GM21717 (cell line): ENCODE measurements at regions not wholly inside any gene's neighbourhood (a gene's known extent, or its start where the extent isn't known, plus 50 kb on each side); places are given as distances from the start of the nearest gene placed in this dataset.
"Not testable (repeated sequence)": the region's sequence is repeated elsewhere in the genome, so short reads cannot be mapped to it uniquely, and the experiment has no call there.

Source experiments
- ATAC-seq: cut with Tn5 transposase; IDR thresholded peaks from one replicate; pipeline ENCODE4 v1.9.1; 2021; ENCODE audit warnings: mild to moderate bottlenecking, moderate library complexity; ENCODE audit not compliant: unreplicated experiment

DNA sequence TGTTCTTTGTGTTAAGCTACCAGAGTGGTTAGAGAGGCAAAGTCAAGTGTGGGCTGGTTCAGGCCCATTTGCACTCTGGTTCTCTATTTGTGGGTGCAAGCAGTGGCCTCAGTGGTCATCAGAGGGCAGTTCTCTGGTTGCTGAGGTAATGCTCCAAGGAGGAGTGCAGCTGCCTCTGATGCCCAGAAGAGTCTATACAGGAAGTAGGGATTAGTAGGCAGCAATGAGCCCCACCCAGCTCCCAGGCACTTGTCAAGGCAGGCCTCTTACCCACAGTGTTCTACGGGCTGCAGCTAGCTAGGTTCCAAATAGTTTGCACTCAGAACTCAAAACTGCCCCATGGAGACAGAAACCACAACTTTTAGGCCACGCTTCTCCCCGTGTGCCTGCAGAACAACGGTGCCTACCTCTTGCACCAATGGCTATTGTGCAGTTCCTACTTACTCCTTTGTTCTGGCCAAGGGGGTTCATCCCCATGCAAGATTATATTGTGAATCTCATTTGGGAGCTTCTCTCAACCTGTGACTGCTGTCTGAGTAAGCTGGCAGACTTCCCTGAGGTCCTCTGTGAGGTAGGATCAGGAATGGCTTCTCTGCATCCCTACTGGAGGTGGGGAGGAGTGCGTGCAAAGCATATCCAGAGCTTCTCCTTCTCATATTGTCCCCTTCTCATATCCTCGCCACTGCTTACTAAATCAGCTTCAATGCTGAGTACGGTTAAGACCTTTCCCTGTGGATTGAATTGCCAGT is 410.3 kb upstream of the LMO3 start:
- no peak for ATAC-seq

DNA sequence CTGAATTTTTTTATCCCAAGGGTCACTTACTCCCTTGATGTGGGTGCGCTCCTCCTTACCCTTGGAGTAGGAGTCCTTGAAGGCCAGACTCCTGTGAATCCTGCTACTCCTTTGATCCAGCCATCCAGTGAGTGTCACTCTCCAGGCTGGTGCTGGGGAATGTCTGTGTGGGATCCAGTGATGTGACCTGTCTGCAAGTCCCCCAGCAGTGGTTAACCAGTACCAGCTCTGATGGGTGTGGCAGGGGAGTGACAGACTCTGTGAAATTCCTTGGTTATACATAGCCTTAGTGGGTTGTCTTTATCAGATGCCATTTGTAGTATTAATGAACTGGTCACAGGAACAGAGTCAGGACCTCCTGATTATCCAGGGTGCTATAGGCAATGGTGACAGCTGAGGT is 409.5 kb upstream of the LMO3 start:
- ATAC-seq, result no peak

DNA sequence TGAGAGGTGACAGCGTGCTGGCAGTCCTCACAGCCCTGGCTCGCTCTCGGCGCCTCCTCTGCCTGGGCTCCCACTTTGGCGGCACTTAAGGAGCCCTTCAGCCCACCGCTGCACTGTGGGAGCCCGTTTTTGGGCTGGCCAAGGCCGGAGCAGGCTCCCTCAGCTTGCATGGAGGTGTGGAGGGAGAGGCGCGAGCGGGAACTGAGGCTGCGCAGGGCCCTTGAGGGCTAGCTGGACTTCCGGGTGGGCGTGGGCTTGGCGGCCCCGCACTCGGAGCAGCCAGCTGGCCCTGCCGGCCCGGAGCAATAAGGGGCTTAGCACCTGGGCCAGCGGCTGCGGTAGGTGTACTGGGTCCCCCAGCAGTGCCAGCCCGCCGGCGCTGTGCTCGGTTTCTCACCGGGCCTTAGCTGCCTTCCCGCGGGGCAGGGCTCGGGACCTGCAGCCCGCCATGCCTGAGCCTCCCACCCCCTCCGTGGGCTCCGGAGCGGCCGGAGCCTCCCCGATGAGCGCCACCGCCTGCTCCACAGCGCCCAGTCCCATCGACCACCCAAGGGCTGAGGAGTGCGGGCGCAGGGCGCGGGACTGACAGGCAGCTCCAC is 401.6 kb upstream of the LMO3 start:
- not testable (repeated sequence) for ATAC-seq

DNA sequence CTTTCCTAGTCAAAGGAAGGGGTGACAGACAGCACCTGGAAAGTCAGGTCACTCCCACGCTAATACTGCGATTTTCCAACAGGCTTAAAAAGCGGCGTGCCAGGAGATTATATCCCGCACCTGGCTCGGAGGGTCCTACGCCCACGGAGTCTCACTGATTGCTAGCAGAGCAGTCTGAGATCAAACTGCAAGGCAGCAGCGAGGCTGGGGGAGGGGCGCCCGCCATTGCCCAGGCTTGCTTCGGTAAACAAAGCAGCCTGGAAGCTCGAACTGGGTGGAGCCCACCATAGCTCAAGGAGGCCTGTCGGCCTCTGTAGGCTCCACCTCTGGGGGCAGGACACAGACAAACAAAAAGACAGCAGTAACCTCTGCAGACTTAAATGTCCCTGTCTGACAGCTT is 392.6 kb upstream of the LMO3 start:
- not testable (repeated sequence) for ATAC-seq

DNA sequence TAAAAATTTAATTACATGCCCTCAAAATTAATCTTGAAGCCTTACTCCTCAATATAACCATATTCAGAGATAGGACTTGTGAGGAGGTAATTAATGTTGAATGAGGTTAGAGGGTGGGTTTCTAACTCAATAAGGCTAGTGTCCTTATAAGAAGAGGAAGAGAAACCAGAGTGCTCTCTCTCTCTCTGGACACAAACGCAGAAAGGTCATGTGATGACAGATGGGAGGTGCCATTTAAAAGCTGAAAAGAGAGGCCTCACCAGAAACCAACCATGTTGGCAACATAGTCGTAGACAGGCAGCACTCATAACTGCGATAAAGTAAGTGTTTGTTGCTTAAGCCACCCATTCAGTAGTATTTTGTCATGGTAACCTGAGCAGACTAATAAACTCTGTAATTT is 378.5 kb upstream of the LMO3 start:
- no peak for ATAC-seq

DNA sequence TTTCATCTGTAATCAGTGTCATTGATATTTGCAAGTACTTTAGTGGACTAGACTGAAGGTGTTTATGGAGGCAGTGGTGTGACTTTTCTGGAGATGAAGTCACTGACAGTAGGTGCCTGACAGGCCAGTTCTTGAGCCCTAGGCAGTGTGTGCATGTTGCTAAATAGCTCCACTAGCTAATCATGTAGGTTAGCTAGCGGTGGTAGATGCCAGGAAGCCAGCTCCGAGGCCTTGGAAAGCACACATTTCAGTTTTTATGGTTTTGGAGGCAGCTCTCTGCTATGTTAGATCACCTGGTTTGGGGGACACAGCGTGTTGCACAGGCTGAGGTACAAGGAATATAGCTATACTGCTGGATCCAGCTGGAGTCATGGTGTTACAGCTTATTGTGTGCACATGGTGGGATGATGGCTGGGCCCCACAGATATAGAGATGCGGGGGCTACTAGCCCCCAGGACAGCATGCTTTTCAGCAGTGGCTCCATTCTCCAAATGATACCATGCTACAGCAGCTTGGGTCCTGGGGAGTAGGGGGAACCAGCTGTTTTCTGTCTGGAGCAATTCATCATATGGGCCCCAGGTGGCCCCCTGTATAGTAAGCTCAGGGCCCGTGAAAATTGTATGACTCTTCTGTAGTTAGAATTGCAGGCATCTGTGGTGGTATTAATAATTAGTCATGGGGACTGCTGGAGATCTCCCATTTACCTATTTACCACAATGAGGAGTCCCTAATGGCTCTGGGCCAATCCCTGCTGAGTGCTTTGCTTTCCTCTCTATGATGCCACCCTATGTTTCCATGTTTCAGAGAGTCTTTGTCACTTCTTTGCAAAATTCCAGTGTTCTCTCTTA is 367.2 kb upstream of the LMO3 start:
- no peak for ATAC-seq

DNA sequence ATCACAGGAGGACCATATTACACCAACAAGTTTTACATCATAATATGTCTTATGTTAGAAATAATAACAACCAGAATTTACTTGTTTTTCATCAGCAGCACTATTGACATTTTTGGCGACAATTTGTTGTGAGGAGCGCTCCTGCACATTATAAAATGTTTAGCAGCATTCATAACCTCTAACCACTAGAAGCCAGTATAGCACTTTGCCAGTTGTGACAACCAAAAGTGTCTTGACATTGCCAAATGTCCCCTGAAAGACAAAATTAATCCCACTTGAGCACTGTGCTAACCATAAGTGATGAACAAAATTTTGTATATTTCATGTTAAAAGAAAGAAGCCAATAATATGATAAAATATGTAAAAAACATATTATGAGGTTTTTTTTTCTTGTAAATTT is 356.9 kb upstream of the LMO3 start:
- no peak for ATAC-seq

DNA sequence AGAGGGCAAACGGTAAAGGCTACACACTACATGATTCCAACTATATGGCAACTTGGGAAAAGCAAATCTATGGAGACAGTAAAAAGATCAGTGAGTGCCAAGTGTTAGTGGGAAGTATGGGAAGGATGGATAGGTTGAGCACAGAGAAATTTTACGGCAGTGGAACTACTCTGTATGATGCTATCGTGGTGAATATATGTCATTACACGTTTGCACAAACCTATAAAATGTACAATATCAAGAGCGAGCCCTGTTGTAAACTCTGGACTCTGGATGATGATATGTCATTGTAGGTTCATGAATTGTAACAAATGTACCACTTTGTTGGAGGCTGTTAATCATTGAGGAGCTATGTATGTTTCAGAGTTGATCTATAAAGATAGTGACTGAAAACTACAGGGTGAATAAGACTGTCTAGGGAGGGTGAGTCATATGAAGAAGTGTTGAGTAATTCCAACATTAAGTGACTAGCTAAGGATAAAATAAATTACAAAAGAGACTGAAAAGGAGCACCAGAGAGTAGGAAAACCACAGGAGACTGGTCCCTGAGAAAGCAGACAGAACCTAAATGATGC is 349.2 kb upstream of the LMO3 start:
- ATAC-seq, result no peak

DNA sequence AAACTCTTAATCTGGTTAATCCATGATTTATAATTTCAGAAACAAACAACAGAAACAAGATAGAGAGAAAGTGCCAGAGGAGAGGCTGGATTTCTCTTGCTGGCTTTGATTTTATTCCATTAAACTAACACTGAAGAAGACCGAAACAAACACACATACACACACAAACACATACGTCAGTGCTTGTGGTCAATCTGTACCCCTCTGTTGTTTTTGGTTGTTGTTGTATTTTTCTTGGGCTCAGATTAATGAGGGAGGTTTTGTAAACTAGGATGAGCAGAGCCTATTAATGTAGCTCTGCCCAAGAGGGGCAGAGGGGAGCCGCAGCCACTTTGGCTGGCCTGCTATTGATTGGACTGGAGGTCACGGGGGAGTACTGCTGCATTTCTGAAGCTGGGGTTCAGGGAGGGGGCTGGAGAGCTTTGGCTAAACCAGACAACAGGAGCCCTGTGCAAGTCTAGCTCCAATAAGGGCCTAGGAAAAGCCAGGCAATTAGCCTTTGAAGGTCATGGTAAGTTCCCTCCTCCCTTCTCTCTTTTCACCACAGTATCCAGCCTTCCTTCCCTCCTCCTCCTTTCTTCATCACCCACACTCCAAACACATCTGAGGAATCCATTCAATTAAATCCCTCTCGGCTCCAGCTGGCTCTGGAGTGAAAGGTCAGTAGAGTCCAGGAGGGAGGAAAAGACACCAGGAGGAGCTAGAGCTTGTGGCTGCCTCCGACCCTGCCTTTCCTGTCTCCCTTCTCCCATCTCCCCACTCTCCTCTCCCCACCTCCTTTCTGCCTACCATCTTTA is 344.1 kb upstream of the LMO3 start:
- no peak for ATAC-seq

DNA sequence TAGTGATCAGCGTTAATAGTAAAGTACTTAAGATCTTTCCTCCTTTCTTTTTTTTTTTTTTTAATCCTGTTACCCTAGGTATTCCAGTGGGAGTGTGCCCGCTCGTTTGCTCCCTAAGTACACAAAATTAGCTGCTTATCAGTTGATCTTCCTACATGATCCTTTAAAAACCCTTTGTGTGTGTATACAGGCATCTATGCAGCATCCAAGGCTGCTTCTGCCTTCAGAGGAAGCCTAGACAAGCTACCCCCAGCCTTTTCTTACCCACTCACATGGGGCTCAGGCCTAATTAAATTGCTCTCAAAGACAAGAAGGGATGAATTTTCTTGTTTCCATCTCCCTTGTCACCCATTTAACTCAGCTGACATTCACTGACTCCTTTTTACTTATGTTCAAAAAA is 343.4 kb upstream of the LMO3 start:
- no peak for ATAC-seq

DNA sequence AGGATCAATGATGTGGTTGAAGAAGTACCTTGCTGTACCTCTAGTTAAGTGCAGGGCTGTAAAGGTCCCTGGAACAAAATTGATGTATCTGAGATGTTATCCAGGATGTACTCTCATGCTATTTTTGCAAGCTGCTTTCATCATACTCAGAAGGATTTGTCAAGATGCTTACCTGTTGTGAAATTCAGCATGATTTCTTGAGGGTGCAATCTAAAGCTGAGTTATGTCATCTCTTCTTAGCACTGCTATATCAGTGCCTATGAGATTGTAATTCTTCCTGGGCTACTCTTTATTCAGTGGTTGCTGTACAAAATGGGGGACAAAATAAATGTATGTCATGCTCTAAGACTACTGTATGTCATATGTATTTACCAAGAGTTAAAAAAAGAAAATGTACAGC is 340.7 kb upstream of the LMO3 start:
- ATAC-seq, result no peak

DNA sequence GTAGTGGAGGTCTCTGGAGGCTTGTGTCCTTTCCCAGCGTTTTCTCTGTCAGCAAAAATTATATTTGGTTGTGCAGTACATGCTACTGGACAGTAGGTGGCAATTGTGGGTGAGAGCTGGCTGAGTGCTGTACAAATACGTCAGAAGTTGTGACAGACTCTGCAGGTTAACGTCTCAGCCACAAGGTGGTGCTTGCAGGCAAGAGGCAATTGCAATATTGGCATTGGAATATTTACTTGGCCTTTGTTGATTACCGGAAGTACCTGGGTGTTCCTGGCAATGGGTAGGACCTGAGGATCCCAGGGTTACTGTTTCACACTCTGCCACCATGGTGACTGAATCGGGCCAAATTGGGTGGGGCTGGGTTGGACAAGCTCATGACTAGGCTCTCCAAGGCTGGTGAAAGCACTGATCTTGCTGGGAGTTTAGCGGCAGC is 333.9 kb upstream of the LMO3 start:
- peak; percentile 99 for ATAC-seq

DNA sequence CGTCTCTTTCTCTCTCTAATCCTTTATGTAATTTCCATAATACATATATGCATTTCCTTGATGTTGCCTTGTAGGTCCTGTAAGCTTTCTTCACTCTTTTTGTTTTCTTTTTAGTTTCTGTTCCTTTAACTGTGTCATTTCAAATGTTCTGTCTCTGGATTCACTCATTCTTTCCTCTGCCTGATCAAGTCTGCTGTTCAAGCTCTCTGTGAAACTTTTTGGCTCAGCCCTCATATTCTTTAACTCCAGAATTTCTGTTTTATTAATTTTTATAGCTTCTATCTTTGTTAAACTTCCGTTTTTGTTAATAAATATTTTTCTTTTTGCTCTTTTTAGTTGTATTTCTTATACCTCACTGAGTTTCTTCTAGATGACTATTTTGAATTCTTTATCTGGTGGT is 321.3 kb upstream of the LMO3 start:
- ATAC-seq, result no peak

DNA sequence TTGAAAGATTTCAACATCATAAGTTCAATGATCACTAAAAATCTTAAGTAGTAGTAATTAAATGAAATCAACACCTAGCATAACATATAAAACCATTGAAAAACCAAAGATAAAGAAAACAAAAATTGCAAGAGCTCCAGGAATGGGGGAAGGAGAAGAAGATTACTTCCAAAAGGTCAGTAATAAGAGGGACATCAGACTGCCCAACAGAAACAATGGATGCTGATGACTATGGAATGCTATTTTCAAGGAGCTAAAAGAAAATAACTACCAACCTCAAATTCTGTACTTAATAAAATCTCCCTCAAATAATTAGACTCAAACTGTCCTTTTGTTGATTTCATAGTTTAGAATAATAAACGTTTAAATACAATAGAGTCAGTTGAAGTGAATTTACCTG is 314.5 kb upstream of the LMO3 start:
- no peak for ATAC-seq

DNA sequence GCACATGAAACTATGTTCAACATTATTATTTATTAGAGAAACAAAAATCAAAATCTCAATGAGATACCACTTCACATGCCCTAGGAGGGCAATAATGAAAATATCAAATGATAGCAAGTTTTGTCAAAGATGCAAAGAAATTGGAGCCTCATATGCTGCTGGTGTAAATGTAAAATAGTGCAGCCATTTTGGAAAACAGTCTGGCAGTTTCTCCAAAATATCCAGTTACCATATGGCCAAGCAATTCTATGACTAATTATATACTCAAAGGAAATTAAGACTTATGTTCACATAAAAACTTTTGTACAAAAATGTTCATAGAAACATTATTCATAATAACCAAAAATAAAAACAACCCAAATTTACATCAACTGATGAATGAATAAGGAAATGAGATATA is 313.6 kb upstream of the LMO3 start:
- ATAC-seq, result no peak

DNA sequence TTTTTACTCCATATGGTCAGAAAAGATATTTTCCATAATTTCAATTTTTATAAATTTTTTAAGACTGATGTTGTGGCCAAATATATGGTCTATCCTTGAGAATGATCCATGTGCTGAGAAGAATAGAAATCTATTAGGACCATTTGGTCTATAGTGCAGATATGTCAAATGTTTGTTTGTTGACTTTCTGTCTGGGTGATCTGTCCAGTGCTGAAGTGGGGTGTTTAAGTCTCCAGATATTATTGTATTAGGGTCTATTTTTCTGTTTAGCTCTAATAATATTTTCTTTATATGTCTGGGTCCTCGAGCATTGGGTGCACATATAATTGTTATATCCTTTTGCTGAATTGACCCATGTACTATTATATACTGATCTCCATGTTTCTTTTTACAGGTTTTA is 308.9 kb upstream of the LMO3 start:
- ATAC-seq, result no peak

DNA sequence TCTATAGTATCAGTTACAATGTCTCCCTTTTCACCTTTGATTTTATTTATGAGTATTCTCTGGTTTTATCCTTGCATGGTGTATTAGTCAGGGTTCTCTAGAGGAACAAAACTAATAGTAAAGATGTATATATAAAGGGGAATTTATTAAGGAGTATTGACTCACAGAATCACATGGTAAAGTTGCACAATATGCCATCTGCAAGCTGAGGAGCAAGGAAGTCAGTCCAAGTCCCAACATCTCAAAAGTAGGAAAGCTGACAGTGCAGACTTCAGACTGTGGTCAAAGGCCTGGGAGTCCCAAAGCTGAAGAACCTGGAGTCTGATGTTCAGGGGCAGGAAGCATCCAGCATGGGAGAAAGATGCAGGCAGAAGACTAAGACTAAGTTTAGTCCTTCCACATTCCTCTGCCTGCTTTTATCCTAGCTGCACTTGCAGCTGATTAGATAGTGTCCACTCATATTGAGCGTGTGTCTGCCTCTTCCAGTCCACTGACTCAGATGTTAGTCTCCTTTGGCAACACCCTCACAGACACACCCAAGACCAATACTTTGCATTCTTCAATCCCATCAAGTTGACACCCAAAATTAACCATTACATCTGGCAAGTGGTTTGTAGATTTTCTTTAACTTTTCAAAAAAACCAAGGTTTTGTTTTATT is 308.0 kb upstream of the LMO3 start:
- no peak for ATAC-seq

DNA sequence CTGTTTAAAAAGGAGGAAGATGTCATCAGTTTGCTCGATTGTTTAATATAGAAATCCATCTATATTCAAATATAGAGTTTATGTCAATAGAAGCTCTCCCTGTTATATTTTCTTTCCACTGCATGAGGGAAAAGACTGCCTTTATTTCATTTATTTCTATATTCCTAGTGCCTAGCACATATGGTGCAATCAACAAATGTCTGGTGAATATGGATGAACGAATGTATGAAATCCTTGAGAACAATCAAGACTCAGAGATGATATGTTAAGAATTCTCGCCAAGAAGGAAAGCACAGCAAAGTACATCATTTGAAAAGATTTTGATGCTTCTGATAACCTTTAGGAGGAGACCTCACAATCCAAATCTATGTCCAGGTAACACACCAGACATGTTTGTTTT is 296.0 kb upstream of the LMO3 start:
- ATAC-seq, result no peak

DNA sequence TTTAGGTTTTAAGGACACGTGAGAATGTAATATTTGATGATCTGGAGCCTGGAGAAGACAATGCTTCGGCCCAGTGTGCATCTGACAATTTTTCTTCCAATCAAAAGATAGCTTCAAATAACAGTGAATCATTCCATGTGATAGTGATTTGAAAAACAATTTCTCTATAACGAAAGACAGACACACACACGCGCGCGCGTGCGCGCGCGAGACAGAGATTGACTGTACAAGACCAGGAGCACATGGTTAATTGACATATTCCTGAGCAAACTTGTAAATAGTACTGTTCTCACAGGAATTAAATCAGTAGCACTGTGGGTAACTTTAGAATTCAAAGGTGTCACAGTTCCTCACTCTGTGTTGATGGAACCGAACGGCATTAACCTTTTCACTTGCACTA is 287.5 kb upstream of the LMO3 start:
- no peak for ATAC-seq

DNA sequence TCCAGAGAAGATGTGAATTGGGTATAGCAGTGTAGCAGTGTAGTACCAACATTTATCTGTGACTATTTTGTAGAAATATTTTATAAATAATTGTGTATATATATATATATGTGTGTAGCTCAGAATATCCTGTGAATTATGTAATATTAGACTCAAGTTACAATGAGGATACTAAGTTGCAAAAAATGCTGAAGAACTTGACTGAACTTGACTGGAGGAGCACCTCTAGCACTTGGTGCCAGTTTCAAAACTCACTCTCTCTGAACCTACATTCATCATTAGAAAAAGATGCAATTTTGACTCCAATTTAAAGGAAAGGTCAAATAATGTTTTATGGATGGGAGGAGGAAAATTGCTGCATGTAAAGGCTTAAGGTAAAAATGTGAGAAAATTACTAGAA is 285.7 kb upstream of the LMO3 start:
- ATAC-seq, result no peak
